IMR-90 (cell line): ENCODE measurements at regions not wholly inside any gene's neighbourhood (a gene's known extent, or its start where the extent isn't known, plus 50 kb on each side); places are given as distances from the start of the nearest gene placed in this dataset.

ENCODE experiments used
- ATAC-seq: fragments of 200-7000 bp; cut with Tn5 transposase; 2 replicates; pipeline ENCODE4 v1.9.1; 2020; ENCODE audit warnings: low read depth, mild to moderate bottlenecking, moderate library complexity
- BruUV-seq: library from RNA; stranded (reverse); fragments of 400-500 nt; replicated peaks from 2 replicates; lab custom pipeline; 2021; lab: Mats Ljungman, UMichigan
- CTCF ChIA-PET: fragments of 300-600 bp; formaldehyde crosslinking; extraction: SDS; loops from one replicate; lab custom pipeline; 2021; ENCODE audit warnings: antibody characterized with exemption; lab: Yijun Ruan, JAX
- POLR2A ChIA-PET: fragments of 300-600 bp; sonication (Branson Sonifier 250); formaldehyde crosslinking; loops from one replicate; lab custom pipeline; 2022; ENCODE audit warnings: antibody characterized with exemption; ENCODE audit not compliant: unreplicated experiment; lab: Charles Lee
- DNase-seq: peaks from one replicate; pipeline ENCODE4 v3.0.0; 2013
- H2AFZ ChIP-seq: replicated peaks from 2 replicates; pipeline ENCODE3; 2013; ENCODE audit warnings: low read length, mild to moderate bottlenecking; ENCODE audit not compliant: poor library complexity
- H2AK5ac ChIP-seq: 2 replicates; pipeline ENCODE4 v1.6.1; 2013; ENCODE audit warnings: low read depth, low read length, inconsistent platforms
- H2AK9ac ChIP-seq: replicated peaks from 2 replicates; pipeline ENCODE3; 2013; ENCODE audit warnings: mild to moderate bottlenecking, low read depth, low read length, moderate library complexity; ENCODE audit not compliant: poor library complexity
- H2BK120ac ChIP-seq: 2 replicates; pipeline ENCODE4 v1.6.1; 2013; ENCODE audit warnings: low read depth, low read length, inconsistent platforms
- H2BK15ac ChIP-seq: 3 replicates; pipeline ENCODE4 v1.6.1; 2013; ENCODE audit warnings: low read depth, low read length, inconsistent platforms
- H2BK20ac ChIP-seq: 2 replicates; pipeline ENCODE4 v1.6.1; 2013; ENCODE audit warnings: low read depth, mild to moderate bottlenecking, inconsistent platforms, low read length, moderate library complexity
- H2BK5ac ChIP-seq: 2 replicates; pipeline ENCODE4 v1.6.1; 2013; ENCODE audit warnings: mild to moderate bottlenecking, low read depth, low read length, inconsistent platforms; ENCODE audit not compliant: poor library complexity, severe bottlenecking
- H3K14ac ChIP-seq: replicated peaks from 2 replicates; pipeline ENCODE4 v1.6.1; 2013; ENCODE audit warnings: low read depth, low read length, inconsistent platforms
- H3K18ac ChIP-seq: 2 replicates; pipeline ENCODE4 v1.6.1; 2013; ENCODE audit warnings: low read depth, low read length, control low read depth
- H3K23ac ChIP-seq: 2 replicates; pipeline ENCODE4 v1.6.1; 2013; ENCODE audit warnings: low read depth, low read length, inconsistent platforms
- H3K27ac ChIP-seq: 2 replicates; pipeline ENCODE4 v1.5.1; 2013; ENCODE audit warnings: mild to moderate bottlenecking, control low read depth, low read length; ENCODE audit not compliant: insufficient read depth
- H3K27me3 ChIP-seq: 2 replicates; pipeline ENCODE4 v1.6.1; 2013; ENCODE audit warnings: low read length; ENCODE audit not compliant: control insufficient read depth, insufficient read depth
- H3K36me3 ChIP-seq: 2 replicates; pipeline ENCODE4 v1.6.1; 2013; ENCODE audit warnings: low read length, mixed read lengths; ENCODE audit not compliant: control insufficient read depth, insufficient read depth
- H3K4ac ChIP-seq: 2 replicates; pipeline ENCODE4 v1.6.1; 2013; ENCODE audit warnings: low read depth, low read length, inconsistent platforms
- H3K4me1 ChIP-seq: 2 replicates; pipeline ENCODE4 v1.6.1; 2013; ENCODE audit warnings: low read length, mixed read lengths; ENCODE audit not compliant: control insufficient read depth, insufficient read depth
- H3K4me2 ChIP-seq: 2 replicates; pipeline ENCODE4 v1.6.1; 2013; ENCODE audit warnings: low read depth, mild to moderate bottlenecking, control low read depth, low read length, moderate library complexity
- H3K4me3 ChIP-seq: 2 replicates; pipeline ENCODE4 v1.5.1; 2013; ENCODE audit warnings: low read depth, mild to moderate bottlenecking, control low read depth, low read length, moderate library complexity; ENCODE audit not compliant: insufficient read depth
- H3K56ac ChIP-seq: 2 replicates; pipeline ENCODE4 v1.6.1; 2013; ENCODE audit warnings: low read length, inconsistent platforms; ENCODE audit not compliant: insufficient read depth; ENCODE audit errors: extremely low read depth
- H3K79me1 ChIP-seq, 2 experiments: 2 replicates each; pipeline ENCODE4 v1.6.1; 2013; ENCODE audit warnings: low read length in 2 of 2, inconsistent platforms in 1 of 2, low read depth in 1 of 2
- H3K9ac ChIP-seq: 2 replicates; pipeline ENCODE4 v1.6.1; 2013; ENCODE audit warnings: low read depth, low read length, control low read depth
- H3K9me1 ChIP-seq: 2 replicates; pipeline ENCODE4 v1.6.1; 2013; ENCODE audit warnings: low read length, inconsistent platforms; ENCODE audit not compliant: insufficient read depth
- H3K9me3 ChIP-seq: 2 replicates; pipeline ENCODE4 v1.6.1; 2013; ENCODE audit warnings: low read length; ENCODE audit not compliant: control insufficient read depth, insufficient read depth
- H4K20me1 ChIP-seq: 2 replicates; pipeline ENCODE4 v1.6.1; 2013; ENCODE audit warnings: low read length, inconsistent platforms; ENCODE audit not compliant: insufficient read depth
- H4K5ac ChIP-seq: 2 replicates; pipeline ENCODE4 v1.6.1; 2013; ENCODE audit warnings: mild to moderate bottlenecking, low read depth, low read length, control low read depth
- H4K8ac ChIP-seq, 2 experiments: 2 replicates each; pipeline ENCODE4 v1.6.1; 2013; ENCODE audit warnings: low read depth in 2 of 2, low read length in 2 of 2, control low read depth in 1 of 2, inconsistent platforms in 1 of 2
- H4K91ac ChIP-seq: 2 replicates; pipeline ENCODE4 v1.6.1; 2013; ENCODE audit warnings: low read depth, low read length, inconsistent platforms; ENCODE audit not compliant: insufficient read depth
- CEBPB ChIP-seq: IDR thresholded peaks from 2 replicates; pipeline ENCODE4 v1.6.1; 2012; ENCODE audit warnings: low read depth, low read length, improper control_type of control experiment
- RCOR1 ChIP-seq: IDR thresholded peaks from 2 replicates; pipeline ENCODE4 v1.6.1; 2012; ENCODE audit warnings: mild to moderate bottlenecking, low read length, improper control_type of control experiment; ENCODE audit not compliant: insufficient replicate concordance
- RFX5 ChIP-seq: IDR thresholded peaks from 2 replicates; pipeline ENCODE4 v1.8.0; 2012; ENCODE audit warnings: low read depth, mild to moderate bottlenecking, low read length, moderate library complexity
- WGBS, 2 experiments: methylation state at CpG; one replicate each; pipeline versions ENCODE4 v1.1.5 to v1.1.7; 2013; ENCODE audit warnings: missing lambda C conversion rate in 2 of 2; ENCODE audit not compliant: insufficient read length in 1 of 2; ENCODE audit errors: extremely low coverage in 2 of 2; 5-methylcytosine and 5-hydroxymethylcytosine counted together
- dilution Hi-C: fragments of 300-500 bp; cut with HindIII; formaldehyde crosslinking; loops from one replicate; pipeline ENCODE4 v1.14.3; 2018; ENCODE audit warnings: low sequenced_read_pairs; ENCODE audit not compliant: unreplicated experiment
- in situ Hi-C: fragments of 300-500 bp; cut with MboI; formaldehyde crosslinking; loops from 3 replicates; pipeline ENCODE4 v1.14.3; 2019; ENCODE audit warnings: low sequenced_read_pairs, inconsistent platforms, mixed read lengths
- intact Hi-C: fragments of 100-400 bp; cut with micrococcal nuclease; formaldehyde crosslinking; loops from 2 replicates; pipeline ENCODE4 v1.10.0; 2022

DNA sequence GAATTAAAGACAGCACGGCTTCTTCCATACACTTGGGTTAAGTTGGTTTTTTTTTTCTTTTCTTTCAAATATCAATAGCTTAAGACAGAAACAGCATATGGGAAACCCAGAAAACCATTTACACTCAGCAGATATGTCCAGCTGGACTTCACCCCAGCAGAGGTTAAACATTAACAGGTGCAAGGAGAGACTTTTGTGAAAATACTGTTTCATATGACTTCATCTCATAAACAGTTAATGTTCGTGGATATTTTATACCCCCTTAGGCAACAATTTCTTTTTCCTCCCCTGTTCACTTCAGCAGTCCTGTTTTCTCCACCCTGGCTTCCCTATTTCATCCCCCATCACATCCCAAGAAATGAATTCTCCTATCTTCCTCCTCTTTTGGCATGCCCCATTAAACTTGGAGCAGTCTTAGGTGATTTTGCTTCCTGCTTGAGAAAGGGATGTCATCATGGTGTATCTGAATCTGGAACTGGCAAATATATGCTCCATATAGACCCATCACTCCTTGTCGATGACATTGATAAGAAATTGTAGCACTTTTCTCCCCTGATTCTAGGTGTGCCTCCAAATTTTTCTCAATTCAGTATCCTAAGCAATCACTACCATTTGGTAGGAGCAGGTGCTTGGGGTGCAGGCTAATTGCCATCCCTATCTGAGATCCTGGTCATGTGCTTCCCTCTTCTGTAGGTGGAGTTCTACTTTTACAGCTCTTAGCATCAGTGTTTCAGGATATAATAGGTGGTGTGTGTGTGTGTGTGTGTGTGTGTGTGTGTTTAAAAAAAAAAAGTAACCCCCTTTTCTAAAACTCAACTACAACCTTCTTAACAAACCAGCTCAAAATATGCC, 67.9 kb downstream of the BMP4 start:
- CTCF ChIA-PET, result no interaction called here
- TF ChIP-seq RFX5, result no peak
- TF ChIP-seq CEBPB, result no peak
- TF ChIP-seq RCOR1, result no peak
- H2AK5ac ChIP-seq, result no peak overlapping the region
- H4K8ac ChIP-seq, result no peak overlapping the region
- no peak overlapping the region for H2AFZ ChIP-seq
- H3K9ac ChIP-seq, result no peak overlapping the region
- no peak overlapping the region for H3K4me3 ChIP-seq
- BruUV-seq, result no TSS peak
- H3K23ac ChIP-seq, result no peak overlapping the region
- no peak overlapping the region for H3K14ac ChIP-seq
- H2BK120ac ChIP-seq, result no peak overlapping the region
- no peaks in the 10 kb centered on the region for H3K9me3 ChIP-seq
- H3K27me3 ChIP-seq, result no peaks in the 10 kb centered on the region; the same call in 1 of the 2 replicates
- peaks cover 3% of the 10 kb centered on the region; the same call in 1 of the 2 replicates for H3K9me1 ChIP-seq
- H2AK9ac ChIP-seq, result no peak overlapping the region
- no peak for ATAC-seq
- no peak for DNase-seq
- H3K4ac ChIP-seq, result no peak overlapping the region
- H2BK20ac ChIP-seq, result no peak overlapping the region
- in situ Hi-C loops, result no loop called here
- H3K4me1 ChIP-seq, result peaks cover 10% of the 10 kb centered on the region
- no peaks in the 10 kb centered on the region for H3K36me3 ChIP-seq
- WGBS, 2 experiments, result no CpG with 5 or more reads among the region's 3 CpGs
- no peak overlapping the region for H2BK5ac ChIP-seq
- no peaks in the 10 kb centered on the region for H4K20me1 ChIP-seq
- dilution Hi-C loops, result no loop called here
- no peak overlapping the region for H2BK15ac ChIP-seq
- H3K4me2 ChIP-seq, result no peak overlapping the region
- intact Hi-C loops, result no loop called here
- H4K5ac ChIP-seq, result no peak overlapping the region
- no peaks in the 10 kb centered on the region for H3K79me1 ChIP-seq
- H3K27ac ChIP-seq, result no peak overlapping the region
- no peak overlapping the region for H3K56ac ChIP-seq
- no peak overlapping the region for H3K18ac ChIP-seq
- POLR2A ChIA-PET, result no interaction called here
- no peak overlapping the region for H4K91ac ChIP-seq
